Adrenal gland (tissue), 5 donors: ENCODE measurements at regions not wholly inside any gene's neighbourhood (a gene's known extent, or its start where the extent isn't known, plus 50 kb on each side); places are given as distances from the start of the nearest gene placed in this dataset.

ENCODE experiments used
- POLR2A ChIP-seq, 2 donors: fragments of 450-650 bp; IDR thresholded peaks; one replicate each; pipeline ENCODE4 v1.6.1; 2017; ENCODE audit warnings: antibody characterized with exemption in 2 of 2, mild to moderate bottlenecking in 2 of 2, moderate library complexity in 1 of 2
- TF ChIP-seq, protein P1 (sequence below), 6 experiments: fragments of 450-650 bp in 4 of 6; fragments of 200-600 bp in 2 of 6; sonication (generic) in 1 of 6; IDR thresholded peaks; 1 replicate in 5 of 6; 2 replicates in 1 of 6; pipeline versions ENCODE4 v1.5.1 to v1.8.0; 2016 to 2021; ENCODE audit warnings: antibody characterized with exemption in 6 of 6, mild to moderate bottlenecking in 2 of 6, moderate library complexity in 1 of 6
- donor health status: DM: no; HTN: no; CAD: no.

DNA sequence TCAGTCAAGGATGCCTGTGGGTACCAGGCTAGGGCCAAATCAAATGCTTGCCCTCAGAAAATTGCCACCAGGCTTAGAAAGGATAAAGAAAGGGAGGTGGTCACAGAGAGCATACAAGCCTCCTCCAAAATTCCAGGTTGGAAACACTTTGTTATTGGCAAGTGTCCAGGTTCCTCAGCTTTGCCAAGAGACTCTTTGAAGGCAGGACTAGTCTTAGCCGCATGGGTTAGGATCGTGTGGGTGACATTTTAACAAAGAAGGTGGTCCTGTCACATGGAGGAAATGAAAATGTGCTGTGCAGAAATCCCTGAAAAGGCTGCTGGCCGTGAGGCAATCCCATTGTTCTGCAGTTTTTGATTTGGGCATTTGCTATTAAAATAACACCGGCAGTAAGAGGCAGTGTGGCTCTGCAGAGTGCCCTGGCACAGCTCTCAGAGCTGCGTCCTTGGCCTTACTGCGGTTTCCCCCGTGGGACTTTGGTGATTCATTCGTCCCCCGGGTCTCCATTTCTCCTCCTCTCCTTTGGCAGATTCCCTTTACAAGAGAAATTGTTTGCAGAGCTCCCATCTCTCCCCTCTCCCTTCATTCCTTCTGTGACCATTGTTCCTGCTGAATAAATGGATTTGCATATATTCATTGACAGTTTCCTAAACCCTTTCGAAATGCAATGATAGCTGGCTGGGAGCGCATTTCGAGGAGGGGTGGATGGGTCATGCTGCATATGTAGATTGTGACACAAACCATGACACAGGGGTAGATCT lies 187.3 kb downstream of the VAPA start:
- TF ChIP-seq, protein P1, sequence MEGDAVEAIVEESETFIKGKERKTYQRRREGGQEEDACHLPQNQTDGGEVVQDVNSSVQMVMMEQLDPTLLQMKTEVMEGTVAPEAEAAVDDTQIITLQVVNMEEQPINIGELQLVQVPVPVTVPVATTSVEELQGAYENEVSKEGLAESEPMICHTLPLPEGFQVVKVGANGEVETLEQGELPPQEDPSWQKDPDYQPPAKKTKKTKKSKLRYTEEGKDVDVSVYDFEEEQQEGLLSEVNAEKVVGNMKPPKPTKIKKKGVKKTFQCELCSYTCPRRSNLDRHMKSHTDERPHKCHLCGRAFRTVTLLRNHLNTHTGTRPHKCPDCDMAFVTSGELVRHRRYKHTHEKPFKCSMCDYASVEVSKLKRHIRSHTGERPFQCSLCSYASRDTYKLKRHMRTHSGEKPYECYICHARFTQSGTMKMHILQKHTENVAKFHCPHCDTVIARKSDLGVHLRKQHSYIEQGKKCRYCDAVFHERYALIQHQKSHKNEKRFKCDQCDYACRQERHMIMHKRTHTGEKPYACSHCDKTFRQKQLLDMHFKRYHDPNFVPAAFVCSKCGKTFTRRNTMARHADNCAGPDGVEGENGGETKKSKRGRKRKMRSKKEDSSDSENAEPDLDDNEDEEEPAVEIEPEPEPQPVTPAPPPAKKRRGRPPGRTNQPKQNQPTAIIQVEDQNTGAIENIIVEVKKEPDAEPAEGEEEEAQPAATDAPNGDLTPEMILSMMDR (IDR thresholded peaks at IDR 0.05): no peak
- no peak for TF ChIP-seq POLR2A (IDR thresholded peaks at IDR 0.05)
